ENCODE measurements at regions not wholly inside any gene's neighbourhood (a gene's known extent, or its start where the extent isn't known, plus 50 kb on each side); places are given as distances from the start of the nearest gene placed in this dataset.

DNA sequence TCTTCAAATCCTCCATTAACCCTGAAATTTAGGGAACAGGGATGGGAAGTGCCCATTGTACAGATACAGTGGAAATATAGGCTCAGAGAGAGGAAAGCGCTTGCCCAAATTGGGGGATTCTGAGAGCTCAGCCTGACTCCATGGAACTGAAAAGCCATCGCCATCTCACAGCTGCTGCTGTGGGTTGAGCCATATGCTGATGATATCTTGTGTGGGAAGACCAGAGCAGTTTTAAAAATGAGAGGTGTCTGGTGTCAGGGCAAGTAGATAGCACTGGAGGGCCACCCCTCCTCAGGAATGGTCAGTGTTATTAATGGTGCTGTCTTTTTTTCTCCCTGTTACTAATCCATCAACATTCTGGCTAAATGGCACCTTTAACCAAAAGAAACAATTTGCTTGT, 50.9 kb upstream of the C5orf58 start:
- H3K4me3 Mint-ChIP-seq: no peak overlapping the region
- no peak overlapping the region for H3K56ac ChIP-seq (ENCODE audit: insufficient read length, low read depth, low read length)

More for the DNA sequence above, 50.9 kb upstream of the C5orf58 start:
- Histone ChIP-seq H3K18ac (ENCODE audit: insufficient read length, low read depth, low read length) (no peak overlapping the region), H3K27ac (ENCODE audit: insufficient read length, low read depth, low read length) (no peak overlapping the region), H2BK20ac (ENCODE audit: low read depth, low read length, poor library complexity, severe bottlenecking) (no peak overlapping the region), H2BK120ac (ENCODE audit: low read depth, low read length, poor library complexity, severe bottlenecking) (no peak overlapping the region), H3K79me1 (ENCODE audit: insufficient read depth, low read depth, low read length, poor library complexity, severe bottlenecking) (no peaks in the 10 kb centered on the region), H3K4ac (ENCODE audit: low read depth, low read length) (no peak overlapping the region), H4K20me1 (ENCODE audit: control insufficient read depth, insufficient read depth, insufficient read length) (no peaks in the 10 kb centered on the region), H4K8ac (replicated peaks; ENCODE audit: insufficient read length, low read depth, low read length) (no peak overlapping the region), H2BK5ac (ENCODE audit: insufficient read length, low read length) (no peak overlapping the region), H3K4me2 (ENCODE audit: insufficient read depth, insufficient read length, low read length) (no peak overlapping the region), H3K23me2 (ENCODE audit: insufficient read length, low read depth, low read length, poor library complexity, severe bottlenecking) (no peaks in the 10 kb centered on the region), H4K91ac (ENCODE audit: insufficient read length, low read depth, low read length) (no peak overlapping the region), H3K9ac (ENCODE audit: extremely low read depth, insufficient read length, low read length) (no peak overlapping the region), H3K4me1 (ENCODE audit: insufficient read depth, low read length) (no peaks in the 10 kb centered on the region), H3K9me3 (ENCODE audit: control insufficient read depth, low read depth, low read length) (no peaks in the 10 kb centered on the region), H3K23ac (ENCODE audit: insufficient read length, low read depth, low read length) (no peak overlapping the region), H2AFZ (ENCODE audit: low read length) (no peak overlapping the region), H3T11ph (ENCODE audit: low read length) (no peak overlapping the region), H2BK12ac (ENCODE audit: insufficient read length, low read depth, low read length) (no peak overlapping the region), H3K27me3 (ENCODE audit: insufficient read depth, low read length) (no peaks in the 10 kb centered on the region), H3K14ac (ENCODE audit: insufficient read depth, low read length) (no peak overlapping the region), H4K5ac (ENCODE audit: insufficient read length, low read depth, low read length) (no peak overlapping the region), H2AK5ac (ENCODE audit: insufficient read length, low read length) (no peak overlapping the region), H2BK15ac (ENCODE audit: low read depth, low read length) (no peak overlapping the region), H3K79me2 (ENCODE audit: insufficient read depth, low read length) (no peaks in the 10 kb centered on the region)
- TF ChIP-seq CTCF (conservative IDR thresholded peaks at IDR 0.05): no peak
- no peak for DNase-seq
- WGBS (ENCODE audit: extremely low coverage, insufficient read length, low lambda C conversion rate): no CpG with 5 or more reads among the region's 2 CpGs
- Mint-ChIP-seq H3K9me3 (no peaks in the 10 kb centered on the region), H3K36me3 (ENCODE audit: insufficient read depth in 1 of 3, low read depth in 3 of 3) (no peaks in the 10 kb centered on the region), H3K4me1 (peaks cover 3 to 6% of the 10 kb centered on the region in 2 experiments; a peak in 2 of 4 replicates), H3K27ac (no peak overlapping the region), H3K27me3 (ENCODE audit: low read depth) (peaks cover 4% of the 10 kb centered on the region)

Measured in H9 (cell line).